A172 (cell line): ENCODE measurements at regions not wholly inside any gene's neighbourhood (a gene's known extent, or its start where the extent isn't known, plus 50 kb on each side); places are given as distances from the start of the nearest gene placed in this dataset.
A peak's percentile ranks its signal among the peaks of the same experiment; 100 is the strongest.
"Not testable (repeated sequence)": the region's sequence is repeated elsewhere in the genome, so short reads cannot be mapped to it uniquely, and the experiment has no call there.

Experiments
- DNase-seq: peaks from one replicate; pipeline ENCODE4 v3.0.0-alpha.2; 2015; ENCODE audit warnings: low spot score

GRCh38 chr7:12827920-12828319 is 140.5 kb downstream of the ARL4A start:
- peak; percentile 8 for DNase-seq

GRCh38 chr7:12831024-12831423 is 143.6 kb downstream of the ARL4A start:
- DNase-seq = no peak

- DNase-seq = no peak
Observed at GRCh38 chr7:12833829-12834228, 146.4 kb downstream of the ARL4A start.

- DNase-seq = no peak
Observed at GRCh38 chr7:12834782-12835181, 147.3 kb downstream of the ARL4A start.

GRCh38 chr7:12839508-12840153 is 152.2 kb downstream of the ARL4A start:
- no peak for DNase-seq

- not testable (repeated sequence) for DNase-seq
Observed at GRCh38 chr7:12844732-12845131, 157.3 kb downstream of the ARL4A start.

- no peak for DNase-seq
Observed at GRCh38 chr7:12847001-12847400, 159.6 kb downstream of the ARL4A start.

- DNase-seq = no peak
Observed at GRCh38 chr7:12851142-12851541, 163.7 kb downstream of the ARL4A start.

- no peak for DNase-seq
Observed at GRCh38 chr7:12851841-12852240, 164.4 kb downstream of the ARL4A start.

GRCh38 chr7:12855036-12855435 is 167.6 kb downstream of the ARL4A start:
- DNase-seq = no peak

GRCh38 chr7:12859761-12860160 is 172.3 kb downstream of the ARL4A start:
- DNase-seq = no peak

GRCh38 chr7:12861070-12861469 is 173.6 kb downstream of the ARL4A start:
- no peak for DNase-seq

GRCh38 chr7:12862146-12862545 is 174.7 kb downstream of the ARL4A start:
- DNase-seq = no peak

GRCh38 chr7:12864470-12865046 is 177.1 kb downstream of the ARL4A start:
- DNase-seq = no peak

GRCh38 chr7:12865593-12865992 is 178.2 kb downstream of the ARL4A start:
- DNase-seq = no peak

- no peak for DNase-seq
Observed at GRCh38 chr7:12866207-12866606, 178.8 kb downstream of the ARL4A start.

- no peak for DNase-seq
Observed at GRCh38 chr7:12868027-12868426, 180.6 kb downstream of the ARL4A start.

- DNase-seq = no peak
Observed at GRCh38 chr7:12870219-12870618, 182.8 kb downstream of the ARL4A start.

- no peak for DNase-seq
Observed at GRCh38 chr7:12872487-12872886, 185.1 kb downstream of the ARL4A start.

GRCh38 chr7:12873571-12873970 is 186.1 kb downstream of the ARL4A start:
- no peak for DNase-seq

GRCh38 chr7:12879139-12879538 is 191.7 kb downstream of the ARL4A start:
- DNase-seq = no peak

- no peak for DNase-seq
Observed at GRCh38 chr7:12881712-12882111, 194.3 kb downstream of the ARL4A start.

- DNase-seq = no peak
Observed at GRCh38 chr7:12882710-12883109, 195.3 kb downstream of the ARL4A start.

GRCh38 chr7:12884033-12884432 is 196.6 kb downstream of the ARL4A start:
- DNase-seq = no peak
